ENCODE measurements at regions not wholly inside any gene's neighbourhood (a gene's known extent, or its start where the extent isn't known, plus 50 kb on each side); places are given as distances from the start of the nearest gene placed in this dataset.

DNA sequence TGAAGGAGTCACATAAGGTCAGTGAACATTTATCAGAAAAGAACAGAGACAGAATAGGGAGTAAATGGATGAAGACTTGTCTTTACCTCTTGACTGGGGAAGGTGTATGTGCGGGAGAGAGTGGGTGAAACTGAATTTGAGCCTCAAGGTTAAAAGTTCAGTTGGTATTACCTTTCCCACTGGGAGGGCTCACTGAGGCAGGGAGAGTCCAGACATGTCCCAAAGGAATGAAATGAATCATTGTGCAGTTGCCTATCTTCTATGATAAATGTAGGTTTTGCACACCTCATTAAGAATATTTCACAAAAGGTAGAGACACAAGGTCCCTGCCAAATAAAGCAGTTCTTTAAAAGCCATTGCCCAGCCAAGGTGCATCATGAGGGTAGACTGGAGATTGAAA is 105.2 kb downstream of the KCNA5 start:
- TF ChIP-seq, protein P1, sequence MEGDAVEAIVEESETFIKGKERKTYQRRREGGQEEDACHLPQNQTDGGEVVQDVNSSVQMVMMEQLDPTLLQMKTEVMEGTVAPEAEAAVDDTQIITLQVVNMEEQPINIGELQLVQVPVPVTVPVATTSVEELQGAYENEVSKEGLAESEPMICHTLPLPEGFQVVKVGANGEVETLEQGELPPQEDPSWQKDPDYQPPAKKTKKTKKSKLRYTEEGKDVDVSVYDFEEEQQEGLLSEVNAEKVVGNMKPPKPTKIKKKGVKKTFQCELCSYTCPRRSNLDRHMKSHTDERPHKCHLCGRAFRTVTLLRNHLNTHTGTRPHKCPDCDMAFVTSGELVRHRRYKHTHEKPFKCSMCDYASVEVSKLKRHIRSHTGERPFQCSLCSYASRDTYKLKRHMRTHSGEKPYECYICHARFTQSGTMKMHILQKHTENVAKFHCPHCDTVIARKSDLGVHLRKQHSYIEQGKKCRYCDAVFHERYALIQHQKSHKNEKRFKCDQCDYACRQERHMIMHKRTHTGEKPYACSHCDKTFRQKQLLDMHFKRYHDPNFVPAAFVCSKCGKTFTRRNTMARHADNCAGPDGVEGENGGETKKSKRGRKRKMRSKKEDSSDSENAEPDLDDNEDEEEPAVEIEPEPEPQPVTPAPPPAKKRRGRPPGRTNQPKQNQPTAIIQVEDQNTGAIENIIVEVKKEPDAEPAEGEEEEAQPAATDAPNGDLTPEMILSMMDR (conservative IDR thresholded peaks at IDR 0.05; ENCODE audit: low read depth in 2 of 2): no peak
- TF ChIP-seq POLR2AphosphoS5 (IDR thresholded peaks at IDR 0.05; ENCODE audit: low read depth) (no peak), EZH2 (IDR thresholded peaks at IDR 0.05; ENCODE audit: low read depth, unreplicated experiment) (no peak), CREB1 (CRISPR knock-in tag; IDR thresholded peaks at IDR 0.05; ENCODE audit: low read depth) (no peak), JUNB (IDR thresholded peaks at IDR 0.05; ENCODE audit: unreplicated experiment) (no peak), EZH2phosphoT487 (IDR thresholded peaks at IDR 0.05; ENCODE audit: unreplicated experiment) (no peak)
- TF ChIP-seq, protein P2, sequence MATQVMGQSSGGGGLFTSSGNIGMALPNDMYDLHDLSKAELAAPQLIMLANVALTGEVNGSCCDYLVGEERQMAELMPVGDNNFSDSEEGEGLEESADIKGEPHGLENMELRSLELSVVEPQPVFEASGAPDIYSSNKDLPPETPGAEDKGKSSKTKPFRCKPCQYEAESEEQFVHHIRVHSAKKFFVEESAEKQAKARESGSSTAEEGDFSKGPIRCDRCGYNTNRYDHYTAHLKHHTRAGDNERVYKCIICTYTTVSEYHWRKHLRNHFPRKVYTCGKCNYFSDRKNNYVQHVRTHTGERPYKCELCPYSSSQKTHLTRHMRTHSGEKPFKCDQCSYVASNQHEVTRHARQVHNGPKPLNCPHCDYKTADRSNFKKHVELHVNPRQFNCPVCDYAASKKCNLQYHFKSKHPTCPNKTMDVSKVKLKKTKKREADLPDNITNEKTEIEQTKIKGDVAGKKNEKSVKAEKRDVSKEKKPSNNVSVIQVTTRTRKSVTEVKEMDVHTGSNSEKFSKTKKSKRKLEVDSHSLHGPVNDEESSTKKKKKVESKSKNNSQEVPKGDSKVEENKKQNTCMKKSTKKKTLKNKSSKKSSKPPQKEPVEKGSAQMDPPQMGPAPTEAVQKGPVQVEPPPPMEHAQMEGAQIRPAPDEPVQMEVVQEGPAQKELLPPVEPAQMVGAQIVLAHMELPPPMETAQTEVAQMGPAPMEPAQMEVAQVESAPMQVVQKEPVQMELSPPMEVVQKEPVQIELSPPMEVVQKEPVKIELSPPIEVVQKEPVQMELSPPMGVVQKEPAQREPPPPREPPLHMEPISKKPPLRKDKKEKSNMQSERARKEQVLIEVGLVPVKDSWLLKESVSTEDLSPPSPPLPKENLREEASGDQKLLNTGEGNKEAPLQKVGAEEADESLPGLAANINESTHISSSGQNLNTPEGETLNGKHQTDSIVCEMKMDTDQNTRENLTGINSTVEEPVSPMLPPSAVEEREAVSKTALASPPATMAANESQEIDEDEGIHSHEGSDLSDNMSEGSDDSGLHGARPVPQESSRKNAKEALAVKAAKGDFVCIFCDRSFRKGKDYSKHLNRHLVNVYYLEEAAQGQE (IDR thresholded peaks at IDR 0.05; ENCODE audit: unreplicated experiment): no peak
